Fibroblast of skin of right biceps (primary cell): ENCODE measurements at regions not wholly inside any gene's neighbourhood (a gene's known extent, or its start where the extent isn't known, plus 50 kb on each side); places are given as distances from the start of the nearest gene placed in this dataset.

ENCODE experiments used
- DNase-seq: peaks from one replicate; pipeline ENCODE4 v3.0.0-alpha.2; 2013

GRCh38 chr12:93315385-93315906, 62.3 kb upstream of the NUDT4 start:
- no peak for DNase-seq

- DNase-seq: no peak
Measured at GRCh38 chr12:93315907-93316622, 61.7 kb upstream of the NUDT4 start.

GRCh38 chr12:93316623-93316971, 61.1 kb upstream of the NUDT4 start:
- no peak for DNase-seq

GRCh38 chr12:93317227-93317626, 60.5 kb upstream of the NUDT4 start:
- DNase-seq: no peak

- DNase-seq: no peak
Measured at GRCh38 chr12:93318720-93319522, 58.8 kb upstream of the NUDT4 start.

- no peak for DNase-seq
Measured at GRCh38 chr12:93319523-93320050, 58.1 kb upstream of the NUDT4 start.

GRCh38 chr12:93322784-93323183, 54.9 kb upstream of the NUDT4 start:
- DNase-seq: peak; percentile 48

- no peak for DNase-seq
Measured at GRCh38 chr12:93323625-93324329, 53.9 kb upstream of the NUDT4 start.

- peak; percentile 38 for DNase-seq
Measured at GRCh38 chr12:93325855-93326254, 51.9 kb upstream of the NUDT4 start.
